ENCODE measurements at regions not wholly inside any gene's neighbourhood (a gene's known extent, or its start where the extent isn't known, plus 50 kb on each side); places are given as distances from the start of the nearest gene placed in this dataset.

- no peak for TF ChIP-seq CTCF (conservative IDR thresholded peaks at IDR 0.05)
- no peak for TF ChIP-seq EZH2 (IDR thresholded peaks at IDR 0.05; ENCODE audit: low read depth)
Measured at GRCh38 chr5:116695681-116696080, 121.1 kb upstream of the SEMA6A start.
